A549 (cell line): ENCODE measurements at regions not wholly inside any gene's neighbourhood (a gene's known extent, or its start where the extent isn't known, plus 50 kb on each side); places are given as distances from the start of the nearest gene placed in this dataset.

Source experiments
- ATAC-seq, 2 experiments: fragments of 200-7000 bp in 1 of 2; fragments of >200 bp in 1 of 2; cut with Nextera tagmentation in 1 of 2; cut with Tn5 transposase in 1 of 2; 3 replicates each; pipeline versions ENCODE4 v1.8.0 to v1.9.1; 2018 to 2020; ENCODE audit warnings: mild to moderate bottlenecking in 1 of 2, moderate library complexity in 1 of 2
- CTCF ChIA-PET: fragments of 300-600 bp; sonication (Branson Sonifier 250); formaldehyde crosslinking; extraction: SDS; loops from one replicate; lab custom pipeline; 2021; ENCODE audit warnings: antibody characterized with exemption, inconsistent platforms; lab: Yijun Ruan, JAX
- POLR2A ChIA-PET: fragments of 350-600 bp; formaldehyde crosslinking; extraction: SDS; loops from one replicate; lab custom pipeline; 2021; ENCODE audit warnings: antibody characterized with exemption, inconsistent platforms; lab: Yijun Ruan, JAX
- DNase-seq, 2 experiments: peaks; one replicate each; pipeline versions ENCODE4 v3.0.0 to v3.0.0-alpha.2; 2011 to 2016; ENCODE audit warnings: low read depth in 1 of 2, low spot score in 1 of 2
- FAIRE-seq: peaks from 2 replicates; lab custom pipeline; 2011; peaks lifted over from hg19 to GRCh38; lab: Jason Lieb, UNC
- H3K27ac ChIP-seq, 2 experiments: fragments of >200 bp; sonication (Bioruptor Twin); formaldehyde crosslinking; 3 replicates each; pipeline ENCODE4 v1.5.1; 2016 to 2017
- H3K4me1 ChIP-seq: fragments of >200 bp; sonication (Bioruptor Twin); formaldehyde crosslinking; 3 replicates; pipeline ENCODE4 v1.6.1; 2016
- H3K4me2 ChIP-seq: fragments of >200 bp; sonication (Bioruptor Twin); formaldehyde crosslinking; 3 replicates; pipeline ENCODE4 v1.6.1; 2016
- H3K4me3 ChIP-seq: fragments of >200 bp; sonication (Bioruptor Twin); formaldehyde crosslinking; 3 replicates; pipeline ENCODE4 v1.5.1; 2016
- H3K9me3 ChIP-seq: fragments of >200 bp; sonication (Bioruptor Twin); formaldehyde crosslinking; 3 replicates; pipeline ENCODE4 v1.6.1; 2016
- CEBPB ChIP-seq, 2 experiments: fragments of >200 bp in 1 of 2; sonication (Bioruptor Twin) in 1 of 2; formaldehyde crosslinking in 1 of 2; IDR thresholded peaks; 2 replicates each; pipeline ENCODE4 v1.6.1; 2012 to 2016
- CHD2 ChIP-seq: fragments of 150-350 bp; IDR thresholded peaks from 2 replicates; pipeline ENCODE4 v1.6.1; 2014; ENCODE audit warnings: low read length; ENCODE audit not compliant: partially characterized antibody
- CHD4 ChIP-seq: fragments of 200-600 bp; sonication (generic); IDR thresholded peaks from 2 replicates; pipeline ENCODE4 v1.6.1; 2016; ENCODE audit warnings: antibody characterized with exemption, mild to moderate bottlenecking, borderline replicate concordance
- CTCF ChIP-seq: fragments of >200 bp; sonication (Bioruptor Twin); formaldehyde crosslinking; IDR thresholded peaks from 3 replicates; pipeline ENCODE4 v1.5.1; 2016
- FOSB ChIP-seq: fragments of 250-450 bp; sonication (Bioruptor Pico); IDR thresholded peaks from 2 replicates; pipeline ENCODE4 v1.5.0; 2020; ENCODE audit warnings: mild to moderate bottlenecking, moderate library complexity
- FOXS1 ChIP-seq: fragments of 250-450 bp; sonication (Bioruptor Pico); IDR thresholded peaks from 2 replicates; pipeline ENCODE4 v1.5.0; 2020; ENCODE audit warnings: mild to moderate bottlenecking, moderate library complexity
- HEYL ChIP-seq: fragments of 250-450 bp; sonication (Bioruptor Pico); IDR thresholded peaks from 2 replicates; pipeline ENCODE4 v1.8.0; 2021; ENCODE audit warnings: mild to moderate bottlenecking, moderate library complexity
- HOXB13 ChIP-seq: fragments of 250-450 bp; sonication (Bioruptor Pico); IDR thresholded peaks from 2 replicates; pipeline ENCODE4 v1.5.0; 2020; ENCODE audit warnings: low read depth, mild to moderate bottlenecking, moderate library complexity
- JUN ChIP-seq, 2 experiments: fragments of >200 bp; sonication (Bioruptor Twin); formaldehyde crosslinking; IDR thresholded peaks; 2 replicates in 1 of 2; 3 replicates in 1 of 2; pipeline ENCODE4 v1.6.1; 2016 to 2017
- KDM1A ChIP-seq: fragments of 200-600 bp; sonication (generic); IDR thresholded peaks from 2 replicates; pipeline ENCODE4 v1.6.1; 2016; ENCODE audit warnings: low read depth, mild to moderate bottlenecking
- KDM5A ChIP-seq: fragments of 200-600 bp; sonication (generic); IDR thresholded peaks from 2 replicates; pipeline ENCODE4 v1.6.1; 2016; ENCODE audit warnings: antibody characterized with exemption, mild to moderate bottlenecking
- MAFK ChIP-seq: fragments of 450-650 bp; IDR thresholded peaks from 2 replicates; pipeline ENCODE4 v1.6.1; 2014; ENCODE audit not compliant: partially characterized antibody
- MAZ ChIP-seq: fragments of 150-350 bp; IDR thresholded peaks from 2 replicates; pipeline ENCODE4 v1.6.1; 2014; ENCODE audit warnings: antibody characterized with exemption, low read depth, low read length, borderline replicate concordance
- MYC ChIP-seq: IDR thresholded peaks from 2 replicates; pipeline ENCODE4 v1.6.1; 2012; ENCODE audit warnings: mild to moderate bottlenecking, inconsistent platforms, low read length, improper control_type of control experiment, borderline replicate concordance
- NFE2L2 ChIP-seq: fragments of 150-350 bp; conservative IDR thresholded peaks from 2 replicates; pipeline ENCODE4 v1.6.1; 2014; ENCODE audit warnings: low read length
- NPAS2 ChIP-seq: fragments of 250-450 bp; sonication (Bioruptor Pico); IDR thresholded peaks from 2 replicates; pipeline ENCODE4 v1.8.0; 2022; ENCODE audit warnings: mild to moderate bottlenecking, moderate library complexity, borderline replicate concordance
- NR3C1 ChIP-seq: fragments of >200 bp; sonication (Bioruptor Twin); formaldehyde crosslinking; IDR thresholded peaks from 3 replicates; pipeline ENCODE4 v1.6.1; 2017
- PHF8 ChIP-seq: fragments of 200-600 bp; sonication (generic); IDR thresholded peaks from 2 replicates; pipeline ENCODE4 v1.6.1; 2016; ENCODE audit warnings: low read depth, mild to moderate bottlenecking, antibody characterized with exemption, moderate library complexity, borderline replicate concordance
- POLR2A ChIP-seq: IDR thresholded peaks from 2 replicates; pipeline ENCODE4 v1.6.1; 2012; ENCODE audit warnings: mild to moderate bottlenecking, low read length
- RAD21 ChIP-seq, 2 experiments: fragments of >200 bp in 1 of 2; sonication (Bioruptor Twin) in 1 of 2; formaldehyde crosslinking in 1 of 2; IDR thresholded peaks in 1 of 2; conservative IDR thresholded peaks in 1 of 2; 2 replicates in 1 of 2; 3 replicates in 1 of 2; pipeline ENCODE4 v1.6.1; 2012 to 2018; ENCODE audit warnings: inconsistent platforms in 1 of 2
- RCOR1 ChIP-seq: fragments of 150-350 bp; IDR thresholded peaks from 2 replicates; pipeline ENCODE4 v1.6.1; 2014; ENCODE audit warnings: antibody characterized with exemption, low read length, low read depth
- SREBF2 ChIP-seq: fragments of 450-650 bp; IDR thresholded peaks from 2 replicates; pipeline ENCODE4 v1.6.1; 2014; ENCODE audit warnings: mild to moderate bottlenecking, moderate library complexity
- TFCP2L1 ChIP-seq: fragments of 250-450 bp; sonication (Bioruptor Pico); IDR thresholded peaks from 2 replicates; pipeline ENCODE4 v1.5.0; 2021; ENCODE audit warnings: mild to moderate bottlenecking
- TP53 ChIP-seq: fragments of 250-450 bp; sonication (Bioruptor Pico); IDR thresholded peaks from 2 replicates; pipeline ENCODE4 v1.5.0; 2021; ENCODE audit warnings: mild to moderate bottlenecking, moderate library complexity
- ZFP36 ChIP-seq: fragments of 450-650 bp; IDR thresholded peaks from 2 replicates; pipeline ENCODE4 v1.6.1; 2014; ENCODE audit warnings: borderline replicate concordance; ENCODE audit not compliant: partially characterized antibody
- ZNF302 ChIP-seq: fragments of 250-450 bp; sonication (Bioruptor Pico); IDR thresholded peaks from 2 replicates; pipeline ENCODE4 v1.9.0; 2021; ENCODE audit warnings: inconsistent platforms, mild to moderate bottlenecking, moderate library complexity
- ZSCAN20 ChIP-seq: fragments of 250-450 bp; sonication (Bioruptor Pico); IDR thresholded peaks from 2 replicates; pipeline ENCODE4 v1.8.0; 2022; ENCODE audit warnings: mild to moderate bottlenecking, moderate library complexity
- WGBS: methylation state at CpG from one replicate; pipeline ENCODE4 v1.1.6; 2017; ENCODE audit errors: missing lambda C conversion rate; 5-methylcytosine and 5-hydroxymethylcytosine counted together
- TF ChIP-seq, protein P1 (sequence below): fragments of 250-450 bp; sonication (Bioruptor Pico); IDR thresholded peaks from 2 replicates; pipeline ENCODE4 v1.5.0; 2021; ENCODE audit warnings: mild to moderate bottlenecking, moderate library complexity, borderline replicate concordance
- TF ChIP-seq, protein P2 (sequence below): fragments of >200 bp; sonication (Bioruptor Twin); formaldehyde crosslinking; IDR thresholded peaks from 3 replicates; pipeline ENCODE4 v1.6.1; 2016

DNA sequence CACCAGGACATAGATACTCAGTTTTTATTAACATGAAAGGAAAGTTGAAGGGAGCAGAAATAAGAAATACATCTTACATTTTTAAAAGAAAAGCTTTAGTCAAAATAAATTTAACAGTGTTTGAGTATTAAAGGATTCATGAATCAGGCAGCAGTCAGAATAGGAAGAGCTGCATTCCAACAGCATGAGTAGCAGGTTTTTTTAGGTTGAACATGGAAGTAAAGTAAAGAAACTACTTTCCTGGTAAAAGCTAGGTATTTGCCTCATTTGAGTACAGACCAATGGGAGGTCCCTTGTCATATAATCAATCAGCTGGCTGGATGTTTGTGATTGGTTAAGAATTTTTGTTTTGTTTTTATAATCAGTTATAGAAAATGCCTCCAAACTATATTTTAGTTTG is 645.9 kb upstream of the INTU start:
- ChIA-PET POLR2A (no interaction called here), CTCF (no interaction called here)
- ATAC-seq (no peak), FAIRE-seq (no peak), DNase-seq (no peak)
- H3K4me1 ChIP-seq, result no peaks in the 10 kb centered on the region
- no peak overlapping the region for H3K4me2 ChIP-seq
- TF ChIP-seq, protein P1, sequence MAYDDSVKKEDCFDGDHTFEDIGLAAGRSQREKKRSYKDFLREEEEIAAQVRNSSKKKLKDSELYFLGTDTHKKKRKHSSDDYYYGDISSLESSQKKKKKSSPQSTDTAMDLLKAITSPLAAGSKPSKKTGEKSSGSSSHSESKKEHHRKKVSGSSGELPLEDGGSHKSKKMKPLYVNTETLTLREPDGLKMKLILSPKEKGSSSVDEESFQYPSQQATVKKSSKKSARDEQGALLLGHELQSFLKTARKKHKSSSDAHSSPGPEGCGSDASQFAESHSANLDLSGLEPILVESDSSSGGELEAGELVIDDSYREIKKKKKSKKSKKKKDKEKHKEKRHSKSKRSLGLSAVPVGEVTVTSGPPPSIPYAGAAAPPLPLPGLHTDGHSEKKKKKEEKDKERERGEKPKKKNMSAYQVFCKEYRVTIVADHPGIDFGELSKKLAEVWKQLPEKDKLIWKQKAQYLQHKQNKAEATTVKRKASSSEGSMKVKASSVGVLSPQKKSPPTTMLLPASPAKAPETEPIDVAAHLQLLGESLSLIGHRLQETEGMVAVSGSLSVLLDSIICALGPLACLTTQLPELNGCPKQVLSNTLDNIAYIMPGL (CRISPR knock-in tag), result no peak
- no peak for TF ChIP-seq ZFP36
- no peak for TF ChIP-seq CTCF
- TF ChIP-seq, protein P2, sequence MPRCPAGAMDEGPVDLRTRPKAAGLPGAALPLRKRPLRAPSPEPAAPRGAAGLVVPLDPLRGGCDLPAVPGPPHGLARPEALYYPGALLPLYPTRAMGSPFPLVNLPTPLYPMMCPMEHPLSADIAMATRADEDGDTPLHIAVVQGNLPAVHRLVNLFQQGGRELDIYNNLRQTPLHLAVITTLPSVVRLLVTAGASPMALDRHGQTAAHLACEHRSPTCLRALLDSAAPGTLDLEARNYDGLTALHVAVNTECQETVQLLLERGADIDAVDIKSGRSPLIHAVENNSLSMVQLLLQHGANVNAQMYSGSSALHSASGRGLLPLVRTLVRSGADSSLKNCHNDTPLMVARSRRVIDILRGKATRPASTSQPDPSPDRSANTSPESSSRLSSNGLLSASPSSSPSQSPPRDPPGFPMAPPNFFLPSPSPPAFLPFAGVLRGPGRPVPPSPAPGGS, result no peak
- TF ChIP-seq JUN (IDR thresholded peaks at IDR 0.05), result no peak
- no peak for TF ChIP-seq MYC
- TF ChIP-seq SREBF2, result no peak
- no peak for TF ChIP-seq HEYL (CRISPR knock-in tag)
- no peak for TF ChIP-seq ZNF302 (CRISPR knock-in tag)
- no peak for TF ChIP-seq MAZ
- no peaks in the 10 kb centered on the region for H3K9me3 ChIP-seq
- H3K4me3 ChIP-seq, result no peak overlapping the region
- no peak overlapping the region for H3K27ac ChIP-seq

DNA sequence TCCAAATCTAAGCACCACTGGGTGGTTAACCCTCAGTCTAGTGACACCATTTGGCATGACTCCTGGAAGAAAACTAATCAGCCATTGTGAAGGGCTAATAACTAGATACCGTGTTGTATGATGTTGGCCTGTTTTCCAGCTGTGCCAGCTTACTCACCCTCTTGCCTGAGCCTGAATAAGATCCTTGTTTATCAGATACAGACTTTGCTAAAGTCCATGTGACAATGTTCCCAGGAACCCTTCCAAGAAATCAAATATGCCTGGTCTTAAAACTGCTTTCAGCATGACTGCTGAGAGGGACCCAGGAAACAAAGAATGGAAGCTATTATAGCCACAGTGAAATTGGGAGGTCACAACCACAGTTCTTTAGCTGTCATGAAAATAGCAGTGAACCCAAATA is 640.8 kb upstream of the INTU start:
- CTCF ChIA-PET, result no interaction called here
- DNase-seq (no peak), ATAC-seq (no peak)

DNA sequence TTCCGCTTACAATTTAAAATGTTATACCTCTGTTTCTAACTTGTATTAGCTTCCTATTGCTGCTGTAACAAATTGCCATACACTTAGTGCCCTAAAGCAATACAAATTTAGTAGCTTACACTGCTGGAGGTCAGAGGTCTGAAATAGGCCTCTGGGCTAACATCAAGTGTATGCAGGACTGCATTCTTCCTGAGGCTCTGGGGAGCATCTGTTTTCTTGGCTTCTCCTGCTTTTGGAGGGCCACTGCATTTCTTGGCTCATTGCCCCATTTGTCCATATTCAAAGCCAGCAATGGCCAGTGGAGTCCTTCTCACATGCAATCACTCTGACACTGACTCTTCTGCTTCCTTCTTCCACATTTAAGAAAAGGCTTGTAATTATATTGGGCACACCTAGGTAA is 639.8 kb upstream of the INTU start:
- 92% methylated on average over 1 of the region's 1 CpG for WGBS
- Histone ChIP-seq H3K27ac (no peak overlapping the region), H3K9me3 (no peaks in the 10 kb centered on the region), H3K4me2 (no peak overlapping the region), H3K4me1 (no peaks in the 10 kb centered on the region), H3K4me3 (no peak overlapping the region)
- POLR2A ChIA-PET, result no interaction called here
- no peak for ATAC-seq
- no peak for FAIRE-seq
- CTCF ChIA-PET, result no interaction called here
- no peak for DNase-seq
- TF ChIP-seq NFE2L2 (no peak), MAFK (no peak), RCOR1 (no peak), KDM5A (no peak), PHF8 (no peak), ZFP36 (no peak), POLR2A (no peak), MYC (no peak), HOXB13 (no peak), CHD2 (no peak), RAD21 (conservative IDR thresholded peaks at IDR 0.05 in 1 of 2, IDR thresholded peaks at IDR 0.05 in 1 of 2) (no peak), HEYL (CRISPR knock-in tag) (no peak), ZNF302 (CRISPR knock-in tag) (no peak), CEBPB (IDR thresholded peaks at IDR 0.05) (no peak), KDM1A (no peak), FOXS1 (CRISPR knock-in tag) (no peak), FOSB (CRISPR knock-in tag) (no peak), NPAS2 (CRISPR knock-in tag) (no peak)

More for the DNA sequence above, 640.8 kb upstream of the INTU start:
- Histone ChIP-seq H3K27ac (no peak overlapping the region), H3K4me2 (no peak overlapping the region), H3K9me3 (no peaks in the 10 kb centered on the region), H3K4me1 (no peaks in the 10 kb centered on the region), H3K4me3 (no peak overlapping the region)
- 0% methylated on average over 1 of the region's 1 CpG for WGBS
- no peak for FAIRE-seq
- TF ChIP-seq NR3C1, result no peak
- TF ChIP-seq ZSCAN20 (CRISPR knock-in tag), result no peak
- no peak for TF ChIP-seq CHD4
- no peak for TF ChIP-seq TP53 (CRISPR knock-in tag)
- TF ChIP-seq JUN (IDR thresholded peaks at IDR 0.05), result no peak
- no peak for TF ChIP-seq TFCP2L1 (CRISPR knock-in tag)
- TF ChIP-seq CEBPB (IDR thresholded peaks at IDR 0.05), result no peak
- POLR2A ChIA-PET, result no interaction called here
